Caki2 (cell line): ENCODE measurements at regions not wholly inside any gene's neighbourhood (a gene's known extent, or its start where the extent isn't known, plus 50 kb on each side); places are given as distances from the start of the nearest gene placed in this dataset.

Source experiments
- DNase-seq: peaks from one replicate; pipeline ENCODE4 v3.0.0-alpha.2; 2015; ENCODE audit warnings: low read depth
- in situ Hi-C: cut with HindIII; loops from 2 replicates; pipeline ENCODE4 v1.10.0; 2016; ENCODE audit warnings: low sequenced_read_pairs, low pct_unique_long_range_greater_than_20kb, mixed read lengths

- DNase-seq, result no peak
- in situ Hi-C loops, result no loop called here
Measured at GRCh38 chr10:43949351-43949750, 300.7 kb upstream of the ZNF32 start.

GRCh38 chr10:43946445-43946844, 297.8 kb upstream of the ZNF32 start:
- in situ Hi-C loops, result no loop called here
- DNase-seq, result no peak

- DNase-seq, result no peak
- in situ Hi-C loops, result no loop called here
Measured at GRCh38 chr10:43945908-43946307, 297.2 kb upstream of the ZNF32 start.

- in situ Hi-C loops, result no loop called here
- DNase-seq, result no peak
Measured at GRCh38 chr10:43945094-43945730, 296.5 kb upstream of the ZNF32 start.

DNA sequence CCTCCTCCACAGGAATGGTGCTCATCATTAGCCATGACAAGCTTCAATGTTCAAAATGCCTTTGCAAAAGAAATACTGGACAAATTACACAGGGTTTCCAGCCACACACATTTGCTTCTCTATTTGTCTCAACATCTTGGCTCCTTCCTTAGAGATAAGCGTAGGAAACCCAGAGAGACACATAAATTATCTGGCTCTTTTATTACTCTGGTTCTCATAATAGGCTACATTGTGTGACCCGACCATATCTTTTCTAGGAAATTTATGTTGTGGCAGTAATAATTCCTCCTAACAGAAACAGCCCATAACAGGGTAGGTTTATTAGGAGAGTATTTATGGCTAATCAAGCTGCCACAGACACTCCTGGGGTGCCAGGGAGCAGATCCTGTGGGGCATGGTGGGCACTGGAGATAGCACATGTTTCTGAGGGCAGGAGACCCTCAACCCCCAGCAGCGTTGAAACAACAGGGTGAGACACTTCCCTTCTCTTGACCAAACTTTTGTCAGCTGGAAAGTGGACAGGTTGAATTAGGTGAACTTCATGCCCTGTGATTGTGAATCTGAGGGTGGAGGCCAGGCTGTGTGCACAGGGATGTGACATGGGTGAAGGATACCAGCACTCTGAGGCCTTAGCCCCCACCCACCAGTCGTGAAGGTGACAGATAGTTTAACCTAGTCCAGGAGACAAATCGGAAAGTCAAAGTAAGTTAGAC, 295.9 kb upstream of the ZNF32 start:
- DNase-seq, result no peak
- in situ Hi-C loops, result no loop called here

DNA sequence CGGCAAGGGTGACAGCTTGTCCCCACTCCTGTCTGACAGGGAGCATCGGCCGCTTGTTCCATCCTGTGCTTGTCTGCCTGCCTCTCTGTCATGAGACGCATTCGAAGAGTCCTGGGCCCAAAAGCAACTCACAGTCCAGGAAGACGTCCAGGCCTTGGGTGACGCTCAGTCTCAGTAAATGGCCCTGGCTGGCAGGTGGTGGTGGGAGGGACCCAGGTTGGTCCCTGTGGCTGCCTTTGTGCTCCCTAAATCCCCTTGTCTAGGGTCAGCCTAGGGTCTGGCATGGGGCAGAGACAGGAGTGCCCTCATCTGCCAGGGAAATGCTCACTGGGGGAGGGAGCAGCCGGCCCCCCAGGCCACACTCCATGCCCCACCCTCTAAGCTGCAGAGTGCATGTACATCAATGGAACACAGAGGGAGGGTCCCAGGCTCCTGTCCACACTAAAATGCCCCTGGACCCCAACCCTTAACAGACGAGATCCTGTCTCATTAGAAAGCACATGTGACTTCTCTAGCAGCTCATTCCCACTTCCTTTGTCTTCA, 295.2 kb upstream of the ZNF32 start:
- DNase-seq, result no peak
- in situ Hi-C loops, result no loop called here

- in situ Hi-C loops, result no loop called here
- DNase-seq, result no peak
Measured at GRCh38 chr10:43943119-43943817, 294.6 kb upstream of the ZNF32 start.

DNA sequence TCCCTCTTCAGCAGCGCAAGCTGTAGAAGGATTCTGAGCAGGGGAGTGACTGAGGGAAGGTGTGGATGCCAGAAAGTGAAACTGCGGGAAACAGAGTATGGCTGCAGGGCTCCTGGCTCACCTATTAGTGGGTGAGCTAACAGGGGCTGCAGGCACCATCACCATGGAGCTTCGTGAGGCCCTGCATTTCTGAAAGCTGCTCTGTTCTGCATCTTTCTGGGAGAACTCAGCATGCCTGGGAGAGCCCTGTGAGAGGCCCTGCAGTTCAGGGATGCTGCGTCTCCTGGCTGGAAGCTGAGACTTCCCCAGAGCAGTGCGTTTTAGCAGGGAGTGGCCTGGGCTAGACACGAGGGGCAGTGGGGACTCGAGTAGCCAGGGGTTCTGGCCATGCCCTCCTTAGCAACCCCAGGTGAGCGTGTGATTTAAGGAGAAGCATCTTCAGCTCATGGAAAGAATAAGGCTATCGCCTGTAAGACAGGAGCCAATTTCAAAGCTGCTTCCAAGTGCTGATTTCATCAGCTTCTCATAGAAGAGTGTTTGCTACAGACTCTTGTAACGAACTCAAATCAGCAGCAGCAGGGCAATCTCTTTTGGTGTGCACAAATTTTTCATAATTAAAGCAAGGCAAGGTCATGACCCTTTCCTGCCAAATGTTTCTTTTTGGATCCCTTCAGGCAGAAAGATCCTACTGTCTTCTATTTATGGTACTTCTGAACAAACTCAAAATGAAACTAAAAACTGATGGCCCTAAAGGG, 293.6 kb upstream of the ZNF32 start:
- DNase-seq, result no peak
- in situ Hi-C loops, result no loop called here

- in situ Hi-C loops, result no loop called here
Measured at GRCh38 chr10:43940898-43941837, 292.5 kb upstream of the ZNF32 start.

GRCh38 chr10:43939939-43940820, 291.5 kb upstream of the ZNF32 start:
- no peak for DNase-seq
- in situ Hi-C loops, result no loop called here

More at GRCh38 chr10:43940898-43941837, 292.5 kb upstream of the ZNF32 start:
- DNase-seq, result no peak

DNA sequence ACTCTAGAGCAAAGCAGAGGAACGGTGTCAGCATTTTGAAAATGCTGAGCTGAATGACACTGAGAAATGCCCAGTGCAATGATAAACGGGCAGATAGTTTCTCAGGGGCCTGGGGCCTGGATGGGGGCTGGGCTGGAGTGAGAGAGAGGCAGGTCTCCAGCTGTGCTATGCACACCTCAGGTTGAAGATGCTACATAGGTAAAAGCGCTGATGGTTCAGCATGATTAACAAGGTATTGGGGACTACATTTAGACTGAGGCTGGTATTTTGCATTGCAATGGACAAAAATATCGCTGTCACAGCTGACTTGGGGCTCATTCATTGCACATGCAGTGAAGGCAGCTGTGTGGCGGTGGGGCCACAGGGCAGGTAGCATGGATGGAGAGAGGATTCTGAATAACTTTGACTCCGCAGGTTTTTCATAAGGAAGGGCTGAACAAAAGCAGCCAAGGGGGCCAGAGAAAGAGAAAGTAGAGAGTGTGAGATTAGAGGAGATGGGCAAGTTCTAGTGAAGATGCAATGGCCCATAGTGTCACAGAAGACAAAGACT, 290.8 kb upstream of the ZNF32 start:
- in situ Hi-C loops, result no loop called here
- no peak for DNase-seq

DNA sequence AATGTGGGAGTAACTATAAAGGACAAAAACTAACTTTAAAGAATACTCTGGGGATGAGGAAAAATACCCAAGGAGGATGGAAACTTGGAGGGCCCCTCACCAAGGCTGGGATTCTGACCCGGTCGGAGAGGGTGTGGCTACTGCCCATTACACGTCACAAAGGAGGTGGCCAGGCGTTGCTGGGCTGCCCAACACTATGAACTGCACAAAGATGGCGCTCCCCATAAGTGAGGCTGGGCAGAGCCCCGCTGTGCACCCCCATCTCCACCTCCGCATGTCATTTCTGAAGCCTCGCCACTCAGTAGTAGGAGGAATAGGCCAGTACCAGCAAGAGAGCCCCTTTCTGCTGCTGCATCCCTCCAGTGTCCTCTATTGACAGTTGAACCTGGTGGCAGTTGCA, 290.1 kb upstream of the ZNF32 start:
- in situ Hi-C loops, result no loop called here
- DNase-seq, result no peak

DNA sequence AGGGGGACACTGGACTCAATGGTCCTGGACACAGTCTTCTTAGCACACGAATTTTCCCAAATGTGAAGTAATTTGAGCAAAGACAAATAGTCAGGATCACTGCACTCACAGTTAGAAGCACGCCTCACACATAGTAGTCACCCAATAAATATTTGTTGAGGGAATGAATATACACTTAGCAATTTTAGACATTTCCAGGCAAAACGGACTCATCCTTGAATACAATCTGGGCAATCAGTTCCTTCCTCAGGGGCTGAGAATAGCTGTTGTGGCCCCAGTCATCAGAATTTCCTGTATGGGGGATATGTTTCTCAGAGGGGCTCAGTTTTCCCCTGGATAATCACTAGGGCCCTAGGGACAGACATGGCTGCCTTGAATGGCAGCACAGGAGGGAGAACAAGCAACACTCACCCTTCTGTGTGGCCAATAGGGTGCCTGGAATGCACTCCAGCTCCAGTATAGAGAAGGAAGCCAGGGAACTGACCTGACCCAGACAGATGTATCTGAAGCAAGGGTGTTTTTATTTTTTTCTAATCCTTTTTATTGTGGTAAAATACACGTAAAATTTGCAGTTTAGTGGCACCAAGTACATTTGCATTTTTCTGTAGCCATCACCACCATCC, 282.7 kb upstream of the ZNF32 start:
- no peak for DNase-seq
- in situ Hi-C loops, result no loop called here

GRCh38 chr10:43930777-43931176, 282.1 kb upstream of the ZNF32 start:
- in situ Hi-C loops, result no loop called here
- no peak for DNase-seq

DNA sequence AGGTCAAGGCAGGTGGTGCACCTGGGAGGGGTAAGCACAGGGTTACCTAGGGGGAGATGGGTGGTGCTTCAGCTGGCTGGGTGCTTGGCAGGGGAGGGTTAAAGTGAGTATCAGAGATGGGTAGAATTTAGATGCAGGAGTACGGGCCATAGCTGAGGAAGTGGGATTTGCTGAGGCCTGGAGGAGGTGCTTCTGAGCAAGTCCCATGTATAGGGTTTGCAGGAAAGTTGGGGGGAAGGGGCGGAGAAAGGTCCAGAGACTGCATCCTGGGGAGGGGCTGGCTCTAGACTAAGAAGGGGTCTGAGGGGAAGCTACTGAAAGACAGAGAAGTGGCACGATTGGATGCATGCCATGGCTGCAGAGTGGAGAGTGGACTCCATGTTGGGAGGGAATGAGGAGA, 281.6 kb upstream of the ZNF32 start:
- in situ Hi-C loops, result no loop called here
- DNase-seq, result no peak

DNA sequence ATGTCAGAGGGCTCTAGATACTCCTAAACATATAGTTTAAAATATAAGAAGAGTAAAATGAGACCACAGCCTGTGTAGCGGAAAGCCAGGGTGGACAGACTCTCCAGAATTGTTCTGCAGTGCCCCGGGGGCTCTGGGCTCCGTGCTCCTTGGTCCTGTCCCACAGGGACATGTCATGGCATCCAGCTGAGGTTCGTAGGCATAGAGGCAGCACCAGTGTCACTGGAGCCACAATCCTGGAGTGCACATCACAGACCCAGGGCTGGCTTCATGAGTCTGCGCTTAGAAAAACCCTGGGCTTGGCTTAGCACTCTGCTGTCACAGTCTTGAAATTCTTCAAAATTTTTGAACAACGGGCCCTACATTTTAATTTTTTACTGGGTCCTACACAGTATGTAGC, 280.4 kb upstream of the ZNF32 start:
- in situ Hi-C loops, result no loop called here

More for the DNA sequence above, 280.4 kb upstream of the ZNF32 start:
- no peak for DNase-seq
